Pancreas (tissue), 10 donors: ENCODE measurements at regions not wholly inside any gene's neighbourhood (a gene's known extent, or its start where the extent isn't known, plus 50 kb on each side); places are given as distances from the start of the nearest gene placed in this dataset.

Source experiments
- ATAC-seq, 4 donors: fragments of 200-7000 bp; cut with Tn5 transposase; one replicate each; pipeline versions ENCODE4 v1.8.0 to v1.9.1; 2020; ENCODE audit warnings: mild to moderate bottlenecking in 4 of 4, moderate library complexity in 4 of 4
- DNase-seq, 6 donors: peaks; one replicate each; pipeline ENCODE4 v3.0.0-alpha.2; 2020
- FAIRE-seq: peaks from 2 replicates; lab custom pipeline; 2012; peaks lifted over from hg19 to GRCh38; lab: Jason Lieb, UNC
- H3K27ac ChIP-seq, 4 donors: fragments of 200-600 bp; sonication (generic); 1 replicate in 3 of 4; 2 replicates in 1 of 4; pipeline versions ENCODE4 v1.5.0 to v1.8.0; 2020
- H3K27me3 ChIP-seq, 4 donors: fragments of 200-600 bp; one replicate each; pipeline ENCODE4 v1.8.0; 2021
- H3K36me3 ChIP-seq, 3 donors: fragments of 200-600 bp; sonication (generic) in 1 of 3; one replicate each; pipeline versions ENCODE4 v1.5.0 to v1.8.0; 2020 to 2021
- H3K4me1 ChIP-seq, 3 donors: fragments of 200-600 bp; one replicate each; pipeline ENCODE4 v1.8.0; 2021
- H3K4me3 ChIP-seq, 4 donors: fragments of 200-600 bp; sonication (generic) in 2 of 4; one replicate each; pipeline versions ENCODE4 v1.5.0 to v1.8.0; 2020 to 2021
- H3K9me3 ChIP-seq, 4 donors: fragments of 200-600 bp; one replicate each; pipeline ENCODE4 v1.8.0; 2021
- WGBS, 2 donors: extraction: QIAGEN DNeasy Blood & Tissue Kit; methylation state at CpG; one replicate each; pipeline ENCODE4 v1.1.7; 2013; 5-methylcytosine and 5-hydroxymethylcytosine counted together
- intact Hi-C, 3 donors: fragments of 100-400 bp; cut with DNase I; formaldehyde crosslinking; loops; one replicate each; pipeline versions ENCODE4 v1.11.1 to v1.14.2; 2022
- TF ChIP-seq, protein P1 (sequence below), 4 donors: fragments of 200-600 bp; sonication (generic) in 3 of 4; IDR thresholded peaks; one replicate each; pipeline versions ENCODE4 v1.5.0 to v1.8.0; 2021; ENCODE audit warnings: antibody characterized with exemption in 4 of 4
- donor health status: healthy with polysubstance abuse.
- donor health status: DM: no; HTN: no; CAD: no; lungs with moderate emphysema.
- donor health status: DM: no; HTN: no; CAD: no.
- donor health status: control.
- donor health status: control.
- donor health status: Bipolar disorder and iron deficiency.
- donor health status: DM: yes; HTN: yes; CAD: no.
- donor health status: DM: no; HTN: no; CAD: no.
- donor health status: DM: no; HTN: no; CAD: no.
- donor health status: DM: yes; HTN: yes; CAD: no.

DNA sequence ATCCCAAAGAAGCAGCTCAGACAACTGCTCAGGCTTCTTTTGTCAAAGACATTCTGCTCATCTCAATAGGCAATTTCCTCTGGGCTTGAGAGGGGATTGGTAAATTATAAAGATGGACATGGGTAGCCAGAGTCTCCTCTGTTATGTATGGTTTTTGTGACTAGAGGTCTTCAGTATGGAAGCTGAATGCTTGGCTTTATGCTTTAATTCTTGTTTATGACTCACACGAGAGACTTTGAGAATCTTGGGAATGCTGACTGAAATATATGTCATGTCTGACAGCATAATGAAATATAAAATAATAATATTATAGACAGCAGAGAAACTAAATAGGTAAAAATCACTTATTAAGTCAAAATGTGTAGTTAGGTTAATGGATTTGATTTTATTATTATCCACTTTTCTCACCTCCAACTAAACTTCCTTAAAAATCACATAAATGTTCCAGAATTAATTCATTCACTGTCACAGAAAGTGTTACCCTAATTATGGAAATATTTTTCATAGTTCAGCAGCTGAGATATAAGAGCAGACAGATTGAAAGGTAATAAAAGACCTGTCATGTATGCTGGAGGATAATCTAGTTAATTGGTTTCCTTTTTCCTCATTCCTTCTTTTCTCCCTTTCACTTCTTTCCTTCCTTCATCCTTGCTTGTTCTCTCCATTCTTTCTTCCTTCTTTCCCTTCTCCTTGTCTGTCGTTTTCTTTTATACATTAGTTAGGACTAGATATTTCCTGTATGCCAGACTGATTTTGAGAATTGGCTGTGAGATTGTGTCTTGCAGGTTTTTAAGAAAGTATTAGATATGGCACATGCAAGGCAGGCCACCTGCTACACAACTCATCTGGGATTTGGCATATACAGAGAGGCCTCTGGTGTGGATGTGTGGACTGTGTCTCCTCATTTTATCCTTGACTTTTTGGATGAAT, 1866.1 kb upstream of the NUDT12 start:
- WGBS, 2 donors, result 36 to 53% methylated on average over 2 of the region's 2 CpGs
- no peak for ATAC-seq
- H3K4me1 ChIP-seq, result no peaks in the 10 kb centered on the region
- H3K4me3 ChIP-seq, result no peak overlapping the region
- intact Hi-C loops, result no loop called here
- TF ChIP-seq, protein P1, sequence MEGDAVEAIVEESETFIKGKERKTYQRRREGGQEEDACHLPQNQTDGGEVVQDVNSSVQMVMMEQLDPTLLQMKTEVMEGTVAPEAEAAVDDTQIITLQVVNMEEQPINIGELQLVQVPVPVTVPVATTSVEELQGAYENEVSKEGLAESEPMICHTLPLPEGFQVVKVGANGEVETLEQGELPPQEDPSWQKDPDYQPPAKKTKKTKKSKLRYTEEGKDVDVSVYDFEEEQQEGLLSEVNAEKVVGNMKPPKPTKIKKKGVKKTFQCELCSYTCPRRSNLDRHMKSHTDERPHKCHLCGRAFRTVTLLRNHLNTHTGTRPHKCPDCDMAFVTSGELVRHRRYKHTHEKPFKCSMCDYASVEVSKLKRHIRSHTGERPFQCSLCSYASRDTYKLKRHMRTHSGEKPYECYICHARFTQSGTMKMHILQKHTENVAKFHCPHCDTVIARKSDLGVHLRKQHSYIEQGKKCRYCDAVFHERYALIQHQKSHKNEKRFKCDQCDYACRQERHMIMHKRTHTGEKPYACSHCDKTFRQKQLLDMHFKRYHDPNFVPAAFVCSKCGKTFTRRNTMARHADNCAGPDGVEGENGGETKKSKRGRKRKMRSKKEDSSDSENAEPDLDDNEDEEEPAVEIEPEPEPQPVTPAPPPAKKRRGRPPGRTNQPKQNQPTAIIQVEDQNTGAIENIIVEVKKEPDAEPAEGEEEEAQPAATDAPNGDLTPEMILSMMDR (IDR thresholded peaks at IDR 0.05), result no peak
- no peak for DNase-seq
- H3K27ac ChIP-seq, result no peak overlapping the region
- no peaks in the 10 kb centered on the region for H3K36me3 ChIP-seq
- no peak for FAIRE-seq
- H3K9me3 ChIP-seq, result no peaks in the 10 kb centered on the region
- H3K27me3 ChIP-seq, result no peaks in the 10 kb centered on the region

DNA sequence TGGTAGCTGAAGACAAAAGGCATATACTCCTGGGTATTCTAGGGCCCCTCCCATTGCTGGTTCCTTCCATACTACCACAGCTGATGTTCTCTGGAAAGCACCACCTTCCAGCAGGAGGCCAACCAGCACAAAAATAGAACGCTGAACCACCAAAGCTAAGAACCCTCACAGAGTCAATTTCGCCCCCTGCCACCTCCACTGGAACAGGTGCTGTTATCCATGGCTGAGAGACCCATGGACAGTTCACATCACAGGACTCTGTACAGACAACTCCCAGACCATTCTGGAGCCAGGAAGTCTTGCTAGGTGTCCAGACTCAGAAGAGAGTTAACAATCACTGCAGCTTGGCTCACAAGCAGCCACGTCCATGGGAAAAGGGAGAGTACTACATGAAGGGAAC, 1851.5 kb upstream of the NUDT12 start:
- 62 to 66% methylated on average over 3 of the region's 3 CpGs for WGBS, 2 donors
- no peaks in the 10 kb centered on the region for H3K9me3 ChIP-seq
- TF ChIP-seq, protein P1 (IDR thresholded peaks at IDR 0.05), result no peak
- no peaks in the 10 kb centered on the region for H3K36me3 ChIP-seq
- H3K4me1 ChIP-seq, result no peaks in the 10 kb centered on the region
- no peak for DNase-seq
- intact Hi-C loops, result no loop called here
- ATAC-seq, result no peak
- FAIRE-seq, result no peak
- no peaks in the 10 kb centered on the region for H3K27me3 ChIP-seq
- H3K4me3 ChIP-seq, result no peak overlapping the region
- no peak overlapping the region for H3K27ac ChIP-seq

DNA sequence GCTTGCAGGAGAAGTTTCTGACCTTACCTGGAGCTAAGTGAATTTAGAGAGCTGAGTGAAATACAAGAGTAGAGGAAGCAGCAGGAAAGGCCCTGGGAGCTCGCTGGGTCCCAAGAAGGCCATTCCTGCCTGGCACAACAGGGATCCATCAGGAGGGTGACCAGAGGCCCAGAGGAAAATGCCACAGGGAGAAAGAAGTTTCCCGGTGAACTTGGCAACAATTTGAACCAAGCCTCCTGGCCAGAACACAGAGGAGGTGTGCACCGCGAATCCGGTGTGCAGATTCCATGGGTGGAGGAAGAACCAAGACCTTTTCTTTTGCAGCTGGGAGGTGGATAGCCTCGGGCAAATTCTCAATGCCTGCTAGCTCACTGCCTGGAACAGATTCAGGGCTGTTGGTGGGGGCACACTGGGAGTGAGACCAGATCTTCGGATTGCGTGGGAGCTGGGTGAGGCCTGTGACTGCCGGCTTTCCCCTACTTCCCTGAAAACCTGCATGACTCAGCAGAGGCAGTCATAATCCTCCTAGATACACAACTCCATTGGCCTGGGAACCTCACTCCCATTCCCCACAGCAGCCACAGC, 1850.9 kb upstream of the NUDT12 start:
- FAIRE-seq (no peak), ATAC-seq (no peak), DNase-seq (peak in 1 of 6 donors; percentile 18)
- Histone ChIP-seq H3K9me3 (no peaks in the 10 kb centered on the region), H3K4me3 (no peak overlapping the region), H3K36me3 (no peaks in the 10 kb centered on the region), H3K27me3 (no peaks in the 10 kb centered on the region), H3K4me1 (no peaks in the 10 kb centered on the region), H3K27ac (no peak overlapping the region)
- TF ChIP-seq, protein P1 (IDR thresholded peaks at IDR 0.05), result no peak
- intact Hi-C loops, result no loop called here
- 77 to 88% methylated on average over 9 of the region's 9 CpGs for WGBS, 2 donors

DNA sequence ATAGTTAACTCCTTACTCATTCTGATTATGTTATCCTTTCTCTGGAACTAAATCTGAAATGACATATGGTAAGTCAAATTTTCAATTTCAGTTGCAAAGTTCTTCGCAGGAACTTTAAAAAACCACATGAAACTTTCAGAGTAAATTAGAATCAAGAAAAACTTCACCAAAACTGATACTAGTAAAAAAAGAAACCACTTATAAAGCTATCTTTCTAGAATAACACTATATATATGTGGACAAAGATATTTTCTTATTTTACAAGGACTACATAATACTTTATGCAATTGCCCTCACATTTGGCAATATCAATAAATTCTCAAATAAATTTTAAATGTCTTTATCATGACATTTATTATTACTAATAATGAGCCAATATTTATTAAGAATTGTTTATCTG, 1847.1 kb upstream of the NUDT12 start:
- no peak for ATAC-seq
- H3K4me1 ChIP-seq, result no peaks in the 10 kb centered on the region
- FAIRE-seq, result no peak
- no peak overlapping the region for H3K4me3 ChIP-seq
- H3K9me3 ChIP-seq, result no peaks in the 10 kb centered on the region
- DNase-seq, result no peak
- H3K36me3 ChIP-seq, result no peaks in the 10 kb centered on the region
- WGBS, 2 donors, result 67 to 91% methylated on average over 1 of the region's 1 CpG
- H3K27ac ChIP-seq, result no peak overlapping the region
- H3K27me3 ChIP-seq, result no peaks in the 10 kb centered on the region
- TF ChIP-seq, protein P1 (IDR thresholded peaks at IDR 0.05), result no peak
- intact Hi-C loops, result no loop called here

DNA sequence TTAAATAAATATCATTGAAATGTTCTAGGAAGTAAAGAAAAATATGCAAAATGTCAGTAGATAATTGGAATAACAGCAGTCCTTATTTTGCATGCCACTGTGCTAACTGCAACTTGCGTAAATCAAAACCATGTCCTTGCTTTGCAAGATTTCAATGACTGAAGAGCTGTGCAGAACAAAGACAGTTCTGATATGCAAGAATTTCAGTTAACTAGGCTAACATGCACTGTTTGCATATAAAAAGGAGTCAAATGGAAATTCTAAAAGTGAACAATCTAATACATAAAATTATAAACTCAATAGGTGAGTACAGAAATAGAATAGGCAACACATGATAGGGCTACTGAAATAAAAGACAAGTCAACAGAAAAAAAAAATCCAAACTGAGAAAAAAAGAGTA, 1844.6 kb upstream of the NUDT12 start:
- Histone ChIP-seq H3K4me3 (no peak overlapping the region), H3K9me3 (no peaks in the 10 kb centered on the region), H3K27me3 (no peaks in the 10 kb centered on the region), H3K36me3 (no peaks in the 10 kb centered on the region), H3K27ac (no peak overlapping the region), H3K4me1 (no peaks in the 10 kb centered on the region)
- FAIRE-seq (no peak), ATAC-seq (no peak), DNase-seq (no peak)
- WGBS, 2 donors, result 78 to 83% methylated on average over 1 of the region's 1 CpG
- TF ChIP-seq, protein P1 (IDR thresholded peaks at IDR 0.05), result no peak
- intact Hi-C loops, result no loop called here
